Stimulated activated naive CD8-positive, alpha-beta T cell treated with anti-CD3 and anti-CD28 coated beads, Interleukin-15, Interleukin-2, amounts not matched to agents 100 ng/mL and 50 ng/mL, for 24 hours (primary cell): ENCODE measurements at regions not wholly inside any gene's neighbourhood (a gene's known extent, or its start where the extent isn't known, plus 50 kb on each side); places are given as distances from the start of the nearest gene placed in this dataset.

Experiments used
- H3K27ac Mint-ChIP-seq: one replicate; pipeline ENCODE4 v1.8.0; 2021; ENCODE audit warnings: mild to moderate bottlenecking, mixed read lengths
- H3K27me3 Mint-ChIP-seq: one replicate; pipeline ENCODE4 v1.8.0; 2021; ENCODE audit warnings: mixed read lengths
- H3K36me3 Mint-ChIP-seq: one replicate; pipeline ENCODE4 v1.8.0; 2021; ENCODE audit warnings: low read depth, mixed read lengths
- H3K4me1 Mint-ChIP-seq: one replicate; pipeline ENCODE4 v1.8.0; 2021; ENCODE audit warnings: low read depth, mixed read lengths
- H3K4me3 Mint-ChIP-seq: one replicate; pipeline ENCODE4 v1.8.0; 2021; ENCODE audit warnings: mild to moderate bottlenecking, mixed read lengths
- H3K9me3 Mint-ChIP-seq: one replicate; pipeline ENCODE4 v1.8.0; 2021; ENCODE audit warnings: mixed read lengths

DNA sequence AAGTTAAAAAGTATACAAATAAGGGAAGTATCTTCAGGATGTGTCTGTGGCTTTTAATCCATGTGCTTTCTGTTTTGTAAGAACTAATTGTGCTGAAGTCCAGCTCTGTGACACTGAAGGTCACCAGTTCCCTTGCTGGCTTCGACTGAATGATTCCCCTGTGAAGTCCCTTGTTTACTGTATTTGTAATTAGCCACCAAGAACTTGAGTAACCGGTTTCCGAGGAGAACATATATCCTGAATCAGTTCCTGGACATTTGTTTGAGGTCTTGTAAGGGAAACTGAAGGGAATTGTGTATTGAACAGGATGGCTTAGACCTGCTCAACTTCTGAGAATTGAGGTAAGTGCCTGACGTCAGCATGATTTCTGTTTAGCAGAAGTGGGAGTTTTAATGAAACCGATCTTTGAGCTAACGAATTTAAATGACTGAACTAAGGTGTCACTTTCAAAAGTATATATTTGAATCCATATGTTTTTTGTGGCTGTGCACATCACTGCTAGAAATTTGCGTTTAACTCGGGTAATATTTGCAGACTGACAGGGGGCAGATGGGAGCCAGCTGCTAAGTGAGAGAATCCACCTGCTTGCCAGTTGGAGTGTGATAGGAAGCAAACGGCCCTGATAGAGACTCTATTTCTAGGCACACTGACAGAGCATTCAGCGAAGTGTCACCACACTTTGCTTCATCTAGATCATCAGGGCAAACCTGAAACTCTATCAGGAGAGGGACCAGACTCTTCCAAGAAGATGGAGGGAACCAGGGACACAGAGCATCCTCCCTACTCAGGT lies 530.0 kb downstream of the RFC3 start:
- no peak overlapping the region for H3K4me3 Mint-ChIP-seq
- H3K36me3 Mint-ChIP-seq, result no peaks in the 10 kb centered on the region
- H3K4me1 Mint-ChIP-seq, result no peaks in the 10 kb centered on the region
- H3K27me3 Mint-ChIP-seq, result no peaks in the 10 kb centered on the region
- no peak overlapping the region for H3K27ac Mint-ChIP-seq
- peaks cover 8% of the 10 kb centered on the region for H3K9me3 Mint-ChIP-seq

DNA sequence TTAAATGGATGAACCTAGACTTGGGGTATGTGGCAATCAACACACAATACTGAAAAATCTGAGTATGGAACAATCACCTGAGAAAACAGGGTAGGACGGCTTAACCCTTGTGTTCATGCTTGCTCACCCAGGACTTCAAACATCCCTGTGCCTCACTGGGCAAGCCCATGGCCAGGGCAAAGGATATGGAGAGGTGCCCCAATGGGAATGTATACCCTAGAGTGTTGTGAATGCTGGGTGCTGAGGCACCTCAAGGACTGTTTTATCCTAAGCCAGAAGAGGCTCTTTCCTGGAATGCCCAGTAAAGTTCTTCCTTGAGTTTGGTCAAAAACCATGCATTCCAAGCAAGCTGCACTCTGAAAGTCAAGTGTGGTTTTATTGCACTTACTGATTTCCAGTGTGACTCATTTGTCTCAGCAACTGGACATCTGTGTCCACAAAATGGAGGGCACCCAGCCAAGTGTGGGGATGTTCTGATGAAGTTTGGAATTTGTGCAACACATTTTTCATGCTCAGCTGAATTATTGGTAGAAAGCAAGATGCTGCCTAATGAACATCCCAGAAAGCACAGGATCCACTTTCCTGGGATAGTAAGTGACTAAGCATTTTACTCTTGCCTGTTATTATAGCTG lies 531.3 kb downstream of the RFC3 start:
- H3K36me3 Mint-ChIP-seq, result no peaks in the 10 kb centered on the region
- H3K4me3 Mint-ChIP-seq, result no peak overlapping the region
- no peak overlapping the region for H3K27ac Mint-ChIP-seq
- H3K27me3 Mint-ChIP-seq, result no peaks in the 10 kb centered on the region
- H3K4me1 Mint-ChIP-seq, result no peaks in the 10 kb centered on the region
- peaks cover 8% of the 10 kb centered on the region for H3K9me3 Mint-ChIP-seq

DNA sequence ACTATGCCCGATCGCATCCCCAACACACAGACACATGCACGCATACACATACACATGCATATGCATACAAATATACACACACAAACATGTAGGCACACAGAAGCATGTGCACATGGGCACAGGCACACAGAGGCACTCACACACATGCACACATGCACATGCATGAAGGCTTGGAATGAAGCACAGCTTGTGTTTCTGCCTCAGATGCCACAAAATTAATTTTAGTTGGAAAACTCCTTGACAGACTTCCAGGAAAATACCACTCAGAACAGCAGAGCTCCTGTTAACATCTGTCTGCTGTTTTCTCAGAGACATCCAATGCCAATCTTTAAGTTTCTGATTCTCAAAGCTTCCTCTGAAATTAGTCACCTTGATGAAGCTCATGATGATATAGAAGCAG lies 532.7 kb downstream of the RFC3 start:
- Mint-ChIP-seq H3K27me3 (no peaks in the 10 kb centered on the region), H3K36me3 (no peaks in the 10 kb centered on the region), H3K4me1 (no peaks in the 10 kb centered on the region), H3K9me3 (peaks cover 15% of the 10 kb centered on the region), H3K4me3 (no peak overlapping the region), H3K27ac (no peak overlapping the region)

DNA sequence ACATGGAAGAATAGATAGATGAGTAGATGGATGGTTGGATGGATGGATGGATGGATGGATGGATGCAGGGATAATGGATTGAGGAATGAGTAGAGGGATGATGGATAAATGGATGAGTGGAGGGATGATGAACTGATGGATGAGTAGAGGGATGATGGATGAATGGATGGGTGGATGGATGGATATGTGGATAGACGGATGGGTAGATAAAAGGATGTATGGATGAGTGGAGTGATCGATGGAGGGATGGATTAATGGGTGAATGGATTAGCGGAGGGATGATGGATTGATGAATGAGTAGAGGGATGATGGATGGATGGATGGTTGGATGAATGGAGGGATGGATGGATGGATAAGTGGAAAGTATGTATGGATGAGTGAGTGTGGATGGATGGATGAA lies 533.2 kb downstream of the RFC3 start:
- Mint-ChIP-seq H3K36me3 (no peaks in the 10 kb centered on the region), H3K4me3 (no peak overlapping the region), H3K27me3 (no peaks in the 10 kb centered on the region), H3K27ac (no peak overlapping the region), H3K4me1 (no peaks in the 10 kb centered on the region), H3K9me3 (peaks cover 15% of the 10 kb centered on the region)

DNA sequence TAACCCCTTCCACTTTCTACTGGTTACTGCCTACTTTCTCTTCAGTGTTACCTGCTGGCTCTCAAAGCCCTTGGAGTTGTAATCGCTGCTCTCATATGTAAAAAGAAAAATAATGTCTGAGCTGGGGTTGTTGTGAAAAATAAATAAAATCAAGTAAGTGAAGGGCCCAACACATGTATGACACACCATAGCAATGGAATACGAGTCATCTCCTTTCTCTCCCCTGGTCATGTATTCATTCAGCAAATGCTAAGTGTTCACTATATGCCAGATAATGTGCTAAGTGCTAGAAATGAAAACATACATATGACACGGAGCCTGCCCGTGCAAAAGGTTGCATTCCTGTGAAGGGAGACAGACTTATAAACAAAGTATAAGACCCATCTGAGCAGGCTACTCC lies 535.0 kb downstream of the RFC3 start:
- no peaks in the 10 kb centered on the region for H3K4me1 Mint-ChIP-seq
- H3K27ac Mint-ChIP-seq, result no peak overlapping the region
- H3K27me3 Mint-ChIP-seq, result no peaks in the 10 kb centered on the region
- no peaks in the 10 kb centered on the region for H3K36me3 Mint-ChIP-seq
- peaks cover 15% of the 10 kb centered on the region for H3K9me3 Mint-ChIP-seq
- no peak overlapping the region for H3K4me3 Mint-ChIP-seq

DNA sequence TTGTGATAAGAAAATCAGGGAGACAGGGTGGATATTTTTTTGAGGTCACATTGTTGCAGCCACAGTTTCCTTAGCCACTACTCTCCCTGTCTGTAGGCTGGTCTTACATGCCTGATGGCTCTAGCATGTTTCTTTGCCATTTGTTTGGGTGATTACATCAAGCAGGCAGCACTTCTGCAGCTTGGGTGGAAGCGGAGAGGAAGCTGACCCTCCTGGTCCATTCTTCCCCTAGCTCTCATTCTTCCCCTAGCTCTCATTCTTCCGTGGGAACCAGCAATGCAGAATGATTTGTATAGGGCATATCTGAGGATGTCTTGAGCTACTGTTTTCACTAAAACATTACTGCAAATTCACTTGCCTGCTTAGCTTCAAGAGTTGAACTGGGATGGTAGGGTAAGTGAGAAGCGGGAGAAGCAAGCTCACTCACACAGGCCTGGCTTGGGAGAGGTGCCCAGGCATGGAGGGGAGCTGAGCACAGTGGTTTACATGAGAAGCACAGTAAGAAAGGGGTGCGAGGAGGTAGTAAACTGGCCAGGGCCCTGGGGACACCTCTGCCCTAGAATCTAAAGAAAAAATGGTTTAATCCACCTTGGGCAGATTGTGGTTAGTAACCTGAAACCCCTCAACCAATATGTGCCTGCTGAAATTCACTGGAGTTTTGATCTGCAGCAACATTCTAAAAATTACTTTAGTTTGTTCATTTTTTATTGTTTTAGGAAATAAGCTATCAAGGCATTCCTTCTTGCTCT lies 538.9 kb downstream of the RFC3 start:
- Mint-ChIP-seq H3K36me3 (no peaks in the 10 kb centered on the region), H3K4me3 (no peak overlapping the region), H3K9me3 (peaks cover 7% of the 10 kb centered on the region), H3K27ac (no peak overlapping the region), H3K27me3 (no peaks in the 10 kb centered on the region), H3K4me1 (no peaks in the 10 kb centered on the region)

DNA sequence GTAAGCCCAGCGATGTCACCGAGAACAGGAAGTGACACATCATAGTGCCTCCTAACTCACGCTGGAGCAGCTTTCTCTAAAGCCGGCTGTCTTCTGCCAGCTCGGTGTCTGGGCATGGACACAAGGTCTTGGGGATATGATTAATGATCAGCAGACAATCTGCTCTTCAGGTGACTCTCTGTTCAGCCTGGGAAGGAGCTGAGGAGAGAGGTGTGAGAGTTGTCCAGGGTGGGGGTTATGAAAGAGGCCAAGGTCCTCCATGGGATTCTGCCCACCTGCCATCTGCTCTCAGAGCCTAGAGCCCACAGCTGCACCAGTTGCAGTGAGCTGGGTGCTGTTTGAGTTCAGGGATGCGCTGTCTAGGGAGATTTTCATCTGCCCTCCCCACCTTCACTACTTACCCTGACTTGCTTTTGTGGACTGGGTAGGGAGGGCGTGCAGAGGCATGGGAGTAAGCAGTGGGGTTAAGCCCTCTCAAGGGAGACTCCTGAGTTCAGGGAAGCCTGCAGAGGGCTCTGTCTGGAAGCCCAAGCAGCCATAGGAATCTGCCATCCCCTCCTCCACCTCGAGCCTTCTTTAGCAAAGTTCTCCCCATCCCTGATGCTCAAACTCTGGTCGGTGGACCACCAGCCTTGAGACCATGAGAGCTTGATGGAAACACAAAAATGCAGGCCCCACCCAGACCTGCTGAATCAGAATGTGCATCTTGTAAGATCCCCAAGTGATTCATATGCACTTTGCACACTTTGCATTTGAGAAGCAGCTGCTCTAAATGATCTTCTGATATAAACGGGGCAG lies 539.7 kb downstream of the RFC3 start:
- Mint-ChIP-seq H3K4me3 (no peak overlapping the region), H3K4me1 (no peaks in the 10 kb centered on the region), H3K27ac (no peak overlapping the region), H3K36me3 (no peaks in the 10 kb centered on the region), H3K9me3 (peaks cover 7% of the 10 kb centered on the region), H3K27me3 (no peaks in the 10 kb centered on the region)

DNA sequence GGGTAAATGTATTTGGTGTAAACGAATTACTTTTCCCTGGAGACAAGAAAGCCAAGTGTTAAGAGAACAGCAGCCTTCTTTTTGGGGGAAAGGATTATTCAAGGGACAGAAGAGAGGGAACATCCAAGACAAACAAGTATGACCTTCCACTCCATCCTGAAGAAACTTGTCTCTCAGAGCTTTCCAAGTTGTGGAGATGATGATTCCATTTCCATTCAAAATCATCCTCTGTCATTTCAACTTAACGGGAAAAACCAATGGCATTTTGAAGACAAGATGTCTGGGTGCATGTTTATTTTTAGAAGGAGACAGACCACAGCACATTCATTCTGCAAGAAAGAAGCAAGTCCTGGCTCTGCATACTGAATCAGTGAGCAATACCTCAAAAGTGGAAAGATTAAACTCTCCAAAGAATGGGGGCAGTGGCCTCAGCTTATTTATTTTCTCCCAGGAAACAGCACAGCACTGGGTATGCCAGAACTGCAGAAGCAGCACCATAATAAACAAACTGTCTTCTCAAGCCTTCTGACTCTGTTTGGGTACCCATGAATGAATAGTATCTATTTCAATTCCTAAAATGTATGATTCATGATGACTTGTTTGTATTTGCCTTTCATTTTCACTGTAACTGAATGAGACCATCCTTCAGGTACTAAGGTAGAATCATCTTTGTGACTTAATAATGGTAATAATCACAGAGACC lies 541.0 kb downstream of the RFC3 start:
- H3K27ac Mint-ChIP-seq, result no peak overlapping the region
- H3K36me3 Mint-ChIP-seq, result no peaks in the 10 kb centered on the region
- peaks cover 10% of the 10 kb centered on the region for H3K9me3 Mint-ChIP-seq
- H3K4me3 Mint-ChIP-seq, result no peak overlapping the region
- no peaks in the 10 kb centered on the region for H3K4me1 Mint-ChIP-seq
- H3K27me3 Mint-ChIP-seq, result no peaks in the 10 kb centered on the region

DNA sequence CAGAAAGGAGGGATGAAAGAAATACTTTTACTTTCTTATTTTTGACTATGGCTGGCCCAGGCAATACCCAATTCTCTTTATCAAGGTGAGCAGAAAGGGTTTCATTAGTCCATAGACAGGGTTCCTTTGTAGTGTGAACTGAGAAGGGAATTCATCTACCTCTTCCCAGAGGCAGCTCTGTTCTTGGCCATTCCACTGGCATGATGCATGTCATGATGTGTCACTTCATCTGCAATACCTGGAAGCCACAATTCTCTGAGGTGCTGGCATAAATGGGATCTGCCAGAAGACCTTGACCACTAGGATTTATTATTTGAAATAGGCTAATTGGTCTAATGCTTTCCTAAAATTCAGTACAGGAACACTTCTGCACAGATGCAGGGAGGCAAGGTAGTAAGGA lies 542.8 kb downstream of the RFC3 start:
- no peak overlapping the region for H3K4me3 Mint-ChIP-seq
- no peak overlapping the region for H3K27ac Mint-ChIP-seq

DNA sequence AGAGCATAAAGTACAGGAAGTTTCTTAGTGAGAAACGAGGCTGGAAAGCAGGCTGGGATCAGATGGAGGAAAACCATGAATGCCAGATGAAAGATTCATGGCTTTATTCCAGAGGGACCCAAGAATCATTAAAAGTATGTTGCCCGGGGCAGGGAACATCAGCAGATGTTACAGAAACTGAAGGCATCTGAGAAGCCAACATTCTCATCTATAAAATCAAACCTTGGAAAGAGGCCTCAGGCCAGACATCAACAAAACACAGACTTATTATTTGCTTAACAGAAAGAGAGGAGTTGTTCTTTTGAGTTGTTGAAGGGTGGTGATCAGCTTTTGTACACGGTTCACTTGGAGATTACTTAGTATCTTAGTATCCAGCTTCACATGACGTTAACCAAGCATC lies 543.6 kb downstream of the RFC3 start:
- Mint-ChIP-seq H3K4me1 (no peaks in the 10 kb centered on the region), H3K27me3 (no peaks in the 10 kb centered on the region), H3K27ac (no peak overlapping the region), H3K36me3 (no peaks in the 10 kb centered on the region), H3K9me3 (peaks cover 2% of the 10 kb centered on the region), H3K4me3 (no peak overlapping the region)

More for the DNA sequence above, 542.8 kb downstream of the RFC3 start:
- Mint-ChIP-seq H3K36me3 (no peaks in the 10 kb centered on the region), H3K4me1 (no peaks in the 10 kb centered on the region), H3K9me3 (peaks cover 2% of the 10 kb centered on the region), H3K27me3 (no peaks in the 10 kb centered on the region)

DNA sequence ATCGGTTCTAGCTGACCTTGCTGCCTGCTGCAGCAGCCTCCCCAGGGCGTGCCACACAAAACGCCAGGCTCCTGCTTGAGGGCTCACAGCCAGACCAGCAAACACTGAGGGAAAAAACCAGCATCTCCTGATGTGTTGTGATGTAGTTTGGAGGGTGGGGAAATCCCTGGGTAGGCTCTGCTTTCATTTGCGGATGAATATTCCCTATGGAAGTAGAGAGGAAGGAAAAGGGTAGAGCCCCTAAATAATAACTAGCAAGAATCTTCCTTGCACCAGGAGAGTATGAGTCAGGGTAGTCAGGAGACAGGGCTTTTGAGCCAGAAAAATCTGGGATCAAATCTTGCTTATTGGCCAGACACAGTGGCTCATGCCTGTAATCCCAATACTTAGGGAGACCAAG lies 545.3 kb downstream of the RFC3 start:
- H3K27ac Mint-ChIP-seq, result no peak overlapping the region
- no peaks in the 10 kb centered on the region for H3K36me3 Mint-ChIP-seq
- H3K27me3 Mint-ChIP-seq, result no peaks in the 10 kb centered on the region
- H3K4me1 Mint-ChIP-seq, result no peaks in the 10 kb centered on the region
- peaks cover 2% of the 10 kb centered on the region for H3K9me3 Mint-ChIP-seq
- no peak overlapping the region for H3K4me3 Mint-ChIP-seq

DNA sequence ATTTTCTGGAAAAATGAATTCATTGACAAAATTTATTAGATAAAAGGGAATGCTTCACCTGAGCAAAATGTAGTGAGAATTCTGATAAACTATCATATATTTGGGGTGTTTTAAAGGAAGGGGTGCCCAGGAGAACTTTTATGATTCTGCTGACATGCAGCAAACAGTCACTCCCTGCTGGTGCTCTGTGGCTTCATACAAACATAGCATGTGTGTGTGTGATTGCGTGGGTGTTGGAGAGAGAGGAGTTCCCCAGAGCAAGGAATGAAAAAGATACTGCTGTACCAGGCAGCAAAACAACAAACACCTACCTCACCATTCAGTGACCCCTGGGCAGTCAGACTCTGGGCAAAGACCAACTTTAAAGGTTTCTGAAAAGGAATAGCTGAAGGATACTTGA lies 546.7 kb downstream of the RFC3 start:
- Mint-ChIP-seq H3K27me3 (no peaks in the 10 kb centered on the region), H3K36me3 (no peaks in the 10 kb centered on the region), H3K27ac (no peak overlapping the region), H3K4me3 (no peak overlapping the region), H3K9me3 (peaks cover 2% of the 10 kb centered on the region), H3K4me1 (no peaks in the 10 kb centered on the region)

DNA sequence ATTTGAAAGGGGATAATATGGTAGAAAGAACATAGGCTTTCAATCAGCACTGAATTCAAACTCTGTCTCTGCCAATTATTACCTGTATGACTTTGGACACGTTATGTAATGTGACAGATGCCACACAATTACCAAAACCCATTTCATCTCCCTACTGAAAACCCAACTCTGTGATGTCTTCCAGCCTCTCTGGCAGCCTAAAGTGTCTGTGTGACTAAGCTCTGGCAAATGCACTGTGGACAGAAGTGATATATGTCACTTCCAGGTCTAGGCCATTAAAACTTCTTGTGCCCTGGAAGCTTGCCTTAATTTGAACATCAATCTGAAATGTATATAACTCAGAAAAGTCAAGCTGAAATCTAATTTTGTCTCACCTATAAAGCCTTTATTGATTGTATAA lies 552.0 kb downstream of the RFC3 start:
- no peak overlapping the region for H3K4me3 Mint-ChIP-seq
- no peak overlapping the region for H3K27ac Mint-ChIP-seq
- no peaks in the 10 kb centered on the region for H3K9me3 Mint-ChIP-seq
- H3K36me3 Mint-ChIP-seq, result no peaks in the 10 kb centered on the region
- no peaks in the 10 kb centered on the region for H3K4me1 Mint-ChIP-seq
- H3K27me3 Mint-ChIP-seq, result no peaks in the 10 kb centered on the region

DNA sequence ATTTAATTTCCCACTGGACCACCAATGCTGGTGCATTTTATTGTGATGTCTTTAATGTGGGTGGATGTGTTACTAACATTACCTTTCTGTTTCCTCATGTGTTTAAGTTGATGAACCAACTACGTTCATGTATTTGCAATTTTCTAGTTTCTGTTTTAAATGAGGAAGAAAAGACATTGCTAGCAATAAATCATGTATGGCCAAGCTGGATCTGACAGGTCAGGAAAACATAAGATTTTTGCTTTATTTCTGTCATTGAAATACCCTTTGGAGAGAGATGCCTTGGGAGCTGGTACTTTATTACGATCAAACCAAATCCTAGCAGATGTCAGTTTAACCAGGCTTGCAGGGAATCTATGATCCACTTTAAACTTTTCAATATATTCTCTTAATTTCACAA lies 553.2 kb downstream of the RFC3 start:
- Mint-ChIP-seq H3K27me3 (no peaks in the 10 kb centered on the region), H3K36me3 (no peaks in the 10 kb centered on the region), H3K4me1 (no peaks in the 10 kb centered on the region), H3K4me3 (no peak overlapping the region), H3K27ac (no peak overlapping the region), H3K9me3 (no peaks in the 10 kb centered on the region)
